Memory B cell (primary cell): ENCODE measurements at regions not wholly inside any gene's neighbourhood (a gene's known extent, or its start where the extent isn't known, plus 50 kb on each side); places are given as distances from the start of the nearest gene placed in this dataset.

ENCODE experiments used
- ATAC-seq: fragments of 150-1000 bp; cut with Tn5 transposase; 2 replicates; pipeline ENCODE4 v1.10.0; 2021; ENCODE audit warnings: low read depth, mild to moderate bottlenecking, moderate library complexity
- DNase-seq, 2 donors: peaks; one replicate each; pipeline ENCODE4 v3.0.0; 2022; ENCODE audit warnings: low spot score in 2 of 2
- H3K27ac Mint-ChIP-seq: one replicate; pipeline ENCODE4 v1.8.0; 2022; ENCODE audit warnings: mild to moderate bottlenecking, moderate library complexity, mixed read lengths
- H3K27me3 Mint-ChIP-seq: one replicate; pipeline ENCODE4 v1.8.0; 2022; ENCODE audit warnings: mixed read lengths
- H3K36me3 Mint-ChIP-seq: one replicate; pipeline ENCODE4 v1.8.0; 2022; ENCODE audit warnings: mild to moderate bottlenecking, mixed read lengths
- H3K4me1 Mint-ChIP-seq: one replicate; pipeline ENCODE4 v1.8.0; 2022; ENCODE audit warnings: mixed read lengths
- H3K4me3 Mint-ChIP-seq: one replicate; pipeline ENCODE4 v1.8.0; 2022; ENCODE audit warnings: mild to moderate bottlenecking, moderate library complexity, mixed read lengths
- H3K9me3 Mint-ChIP-seq: one replicate; pipeline ENCODE4 v1.8.0; 2022; ENCODE audit warnings: mixed read lengths

GRCh38 chr7:113232885-113233284, 114.5 kb upstream of the SMIM30 start:
- Mint-ChIP-seq H3K4me1 (no peaks in the 10 kb centered on the region), H3K36me3 (no peaks in the 10 kb centered on the region), H3K9me3 (peaks cover 3% of the 10 kb centered on the region), H3K4me3 (no peak overlapping the region), H3K27ac (no peak overlapping the region), H3K27me3 (peaks cover 6% of the 10 kb centered on the region)
- DNase-seq (no peak), ATAC-seq (no peak)

DNA sequence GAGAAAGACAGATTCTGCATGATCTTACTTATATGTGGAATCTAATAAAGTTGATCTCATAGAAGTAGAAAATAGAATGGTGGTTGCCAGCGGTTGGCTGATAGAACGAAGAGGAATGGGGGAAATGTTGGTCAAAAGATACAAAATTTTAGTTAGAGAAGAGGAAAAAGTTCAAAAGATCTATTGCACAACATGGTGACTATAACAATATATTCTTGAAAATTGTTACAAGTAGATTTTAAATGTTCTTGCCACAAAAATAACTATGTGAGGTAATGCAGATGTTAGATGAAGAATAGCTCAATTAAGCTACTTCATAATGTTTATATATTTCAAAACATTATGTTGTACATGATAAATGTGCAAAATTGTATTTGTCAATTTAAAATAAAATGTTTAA, 112.3 kb upstream of the SMIM30 start:
- peaks cover 4% of the 10 kb centered on the region for H3K9me3 Mint-ChIP-seq
- no peak overlapping the region for H3K27ac Mint-ChIP-seq
- H3K36me3 Mint-ChIP-seq = no peaks in the 10 kb centered on the region
- H3K27me3 Mint-ChIP-seq = peaks cover 6% of the 10 kb centered on the region
- H3K4me1 Mint-ChIP-seq = no peaks in the 10 kb centered on the region
- ATAC-seq (no peak), DNase-seq (no peak)
- no peak overlapping the region for H3K4me3 Mint-ChIP-seq

- H3K9me3 Mint-ChIP-seq = peaks cover 2% of the 10 kb centered on the region
- H3K27ac Mint-ChIP-seq = no peak overlapping the region
- no peak overlapping the region for H3K4me3 Mint-ChIP-seq
- DNase-seq (no peak), ATAC-seq (no peak)
- H3K4me1 Mint-ChIP-seq = no peaks in the 10 kb centered on the region
- peaks cover 7% of the 10 kb centered on the region for H3K27me3 Mint-ChIP-seq
- no peaks in the 10 kb centered on the region for H3K36me3 Mint-ChIP-seq
Measured at GRCh38 chr7:113217314-113217713, 99.0 kb upstream of the SMIM30 start.

- ATAC-seq (no peak), DNase-seq (no peak)
- Mint-ChIP-seq H3K36me3 (no peaks in the 10 kb centered on the region), H3K4me3 (no peak overlapping the region), H3K9me3 (peaks cover 2% of the 10 kb centered on the region), H3K27me3 (peaks cover 2% of the 10 kb centered on the region), H3K27ac (no peak overlapping the region), H3K4me1 (no peaks in the 10 kb centered on the region)
Measured at GRCh38 chr7:113216038-113216437, 97.7 kb upstream of the SMIM30 start.

GRCh38 chr7:113209449-113210203, 91.3 kb upstream of the SMIM30 start:
- H3K27me3 Mint-ChIP-seq = no peaks in the 10 kb centered on the region
- ATAC-seq = no peak
- DNase-seq = no peak

GRCh38 chr7:113207931-113208330, 89.6 kb upstream of the SMIM30 start:
- H3K9me3 Mint-ChIP-seq = no peaks in the 10 kb centered on the region
- no peak overlapping the region for H3K4me3 Mint-ChIP-seq
- no peaks in the 10 kb centered on the region for H3K36me3 Mint-ChIP-seq
- no peak for ATAC-seq
- DNase-seq = no peak
- H3K4me1 Mint-ChIP-seq = no peaks in the 10 kb centered on the region
- no peak overlapping the region for H3K27ac Mint-ChIP-seq
- no peaks in the 10 kb centered on the region for H3K27me3 Mint-ChIP-seq

More at GRCh38 chr7:113209449-113210203, 91.3 kb upstream of the SMIM30 start:
- H3K9me3 Mint-ChIP-seq = no peaks in the 10 kb centered on the region
- no peaks in the 10 kb centered on the region for H3K4me1 Mint-ChIP-seq
- H3K27ac Mint-ChIP-seq = no peak overlapping the region
- H3K4me3 Mint-ChIP-seq = no peak overlapping the region
- H3K36me3 Mint-ChIP-seq = no peaks in the 10 kb centered on the region

GRCh38 chr7:113207441-113207840, 89.1 kb upstream of the SMIM30 start:
- DNase-seq = no peak
- no peak for ATAC-seq
- H3K27ac Mint-ChIP-seq = no peak overlapping the region
- no peaks in the 10 kb centered on the region for H3K36me3 Mint-ChIP-seq
- no peaks in the 10 kb centered on the region for H3K9me3 Mint-ChIP-seq
- H3K4me3 Mint-ChIP-seq = no peak overlapping the region
- peaks cover under 1% of the 10 kb centered on the region for H3K27me3 Mint-ChIP-seq
- no peaks in the 10 kb centered on the region for H3K4me1 Mint-ChIP-seq

GRCh38 chr7:113204415-113204814, 86.1 kb upstream of the SMIM30 start:
- H3K27me3 Mint-ChIP-seq = peaks cover 2% of the 10 kb centered on the region
- H3K27ac Mint-ChIP-seq = no peak overlapping the region
- H3K9me3 Mint-ChIP-seq = no peaks in the 10 kb centered on the region
- no peaks in the 10 kb centered on the region for H3K4me1 Mint-ChIP-seq
- DNase-seq (no peak), ATAC-seq (no peak)
- H3K36me3 Mint-ChIP-seq = no peaks in the 10 kb centered on the region
- H3K4me3 Mint-ChIP-seq = no peak overlapping the region

DNA sequence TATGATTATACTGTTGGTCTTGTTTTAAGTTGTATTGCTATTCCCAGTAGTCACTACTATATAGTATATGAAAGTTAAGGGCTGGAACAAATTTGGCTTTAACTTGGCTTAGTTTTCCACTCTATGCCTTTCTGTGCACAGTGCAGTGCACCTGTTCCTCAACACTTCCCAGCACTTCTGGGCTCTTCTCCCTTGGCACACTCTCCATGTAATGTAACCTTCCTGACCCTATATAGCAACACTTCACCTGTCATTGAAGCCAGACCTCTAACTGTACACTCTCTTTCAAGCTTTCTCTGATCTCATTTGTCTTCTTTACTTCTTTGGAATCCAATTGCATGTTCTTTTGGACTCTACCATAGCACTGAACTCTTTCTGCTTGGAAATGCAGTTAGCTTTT, 83.9 kb upstream of the SMIM30 start:
- Mint-ChIP-seq H3K4me3 (no peak overlapping the region), H3K4me1 (no peaks in the 10 kb centered on the region), H3K36me3 (no peaks in the 10 kb centered on the region), H3K9me3 (no peaks in the 10 kb centered on the region), H3K27me3 (peaks cover 4% of the 10 kb centered on the region), H3K27ac (no peak overlapping the region)
- no peak for ATAC-seq
- no peak for DNase-seq

DNA sequence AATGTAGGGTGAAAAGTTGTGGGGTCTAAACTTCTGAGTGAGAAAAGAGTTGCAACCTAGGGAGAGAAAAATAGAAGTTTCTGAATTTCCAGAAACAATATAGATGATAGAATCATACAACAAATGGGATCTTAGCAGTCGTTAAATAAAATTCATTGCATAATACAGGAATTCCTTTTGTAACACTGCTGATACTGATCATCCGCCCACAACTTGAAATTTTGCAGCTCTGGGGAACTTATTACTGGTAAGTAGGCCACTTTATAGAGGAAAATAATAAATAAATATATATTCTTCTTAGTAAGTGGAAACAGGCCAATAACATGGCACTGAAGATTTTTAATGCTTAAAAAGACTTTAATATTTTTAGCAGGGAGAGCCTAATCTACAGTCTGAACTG, 81.9 kb upstream of the SMIM30 start:
- peaks cover 4% of the 10 kb centered on the region for H3K27me3 Mint-ChIP-seq
- H3K4me1 Mint-ChIP-seq = no peaks in the 10 kb centered on the region
- DNase-seq (no peak), ATAC-seq (no peak)
- H3K27ac Mint-ChIP-seq = no peak overlapping the region
- no peaks in the 10 kb centered on the region for H3K36me3 Mint-ChIP-seq
- no peaks in the 10 kb centered on the region for H3K9me3 Mint-ChIP-seq
- no peak overlapping the region for H3K4me3 Mint-ChIP-seq

- Mint-ChIP-seq H3K4me3 (no peak overlapping the region), H3K27ac (no peak overlapping the region), H3K36me3 (no peaks in the 10 kb centered on the region), H3K27me3 (peaks cover 4% of the 10 kb centered on the region), H3K4me1 (no peaks in the 10 kb centered on the region), H3K9me3 (no peaks in the 10 kb centered on the region)
- ATAC-seq = no peak
- no peak for DNase-seq
Measured at GRCh38 chr7:113199841-113200240, 81.5 kb upstream of the SMIM30 start.

DNA sequence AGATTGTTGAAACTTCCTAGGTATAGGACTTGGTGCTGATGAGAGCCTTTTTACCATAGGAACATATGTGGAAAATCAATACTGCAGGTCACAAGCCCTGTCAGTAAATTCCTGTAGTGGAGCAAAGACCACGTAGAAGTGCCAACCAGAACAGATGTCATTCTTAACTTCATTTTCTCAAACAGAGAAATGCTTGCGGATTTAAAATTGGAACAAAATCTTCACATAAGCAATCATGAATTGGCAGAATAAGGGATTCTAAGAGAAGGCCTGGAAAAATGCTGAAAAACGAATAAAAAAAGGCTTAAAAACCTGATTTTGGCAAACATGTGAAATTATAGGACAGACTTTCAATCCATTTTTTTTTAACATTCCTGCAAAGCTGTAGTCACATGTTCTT, 80.8 kb upstream of the SMIM30 start:
- Mint-ChIP-seq H3K27me3 (peaks cover 4% of the 10 kb centered on the region), H3K27ac (no peak overlapping the region), H3K9me3 (peaks cover under 1% of the 10 kb centered on the region), H3K4me1 (no peaks in the 10 kb centered on the region), H3K4me3 (no peak overlapping the region), H3K36me3 (no peaks in the 10 kb centered on the region)
- ATAC-seq (no peak), DNase-seq (no peak)

DNA sequence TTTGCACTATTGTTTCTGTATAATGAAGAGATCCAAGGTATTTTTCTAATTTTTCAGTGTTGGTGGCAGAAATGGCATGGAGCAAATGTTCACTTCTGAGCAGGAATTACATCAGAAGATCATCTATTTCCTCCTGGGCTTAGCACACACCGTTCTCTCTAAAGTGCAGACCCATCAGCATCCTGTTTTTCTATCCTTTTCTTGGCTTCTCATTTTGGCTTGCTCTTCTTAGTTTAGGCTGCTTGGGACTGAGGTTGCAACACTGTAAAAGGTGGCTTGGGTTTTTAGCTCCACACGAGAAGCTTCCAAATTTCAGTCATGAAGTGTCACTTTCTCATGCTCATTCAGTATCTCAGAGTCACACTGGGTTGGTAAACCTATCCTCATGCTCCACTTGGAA, 79.9 kb upstream of the SMIM30 start:
- no peak overlapping the region for H3K27ac Mint-ChIP-seq
- H3K36me3 Mint-ChIP-seq = no peaks in the 10 kb centered on the region
- ATAC-seq = no peak
- H3K27me3 Mint-ChIP-seq = peaks cover 4% of the 10 kb centered on the region
- no peaks in the 10 kb centered on the region for H3K4me1 Mint-ChIP-seq
- no peak for DNase-seq
- H3K4me3 Mint-ChIP-seq = no peak overlapping the region
- peaks cover 1% of the 10 kb centered on the region for H3K9me3 Mint-ChIP-seq

GRCh38 chr7:113197274-113197673, 78.9 kb upstream of the SMIM30 start:
- Mint-ChIP-seq H3K4me3 (no peak overlapping the region), H3K27ac (no peak overlapping the region), H3K36me3 (no peaks in the 10 kb centered on the region), H3K9me3 (peaks cover 1% of the 10 kb centered on the region), H3K27me3 (peaks cover 2% of the 10 kb centered on the region), H3K4me1 (no peaks in the 10 kb centered on the region)
- ATAC-seq (no peak), DNase-seq (no peak)

GRCh38 chr7:113188396-113188795, 70.0 kb upstream of the SMIM30 start:
- Mint-ChIP-seq H3K4me1 (no peaks in the 10 kb centered on the region), H3K9me3 (no peaks in the 10 kb centered on the region), H3K36me3 (no peaks in the 10 kb centered on the region)

More at GRCh38 chr7:113188396-113188795, 70.0 kb upstream of the SMIM30 start:
- no peak for DNase-seq
- H3K27me3 Mint-ChIP-seq = peaks cover 6% of the 10 kb centered on the region
- no peak for ATAC-seq
- H3K27ac Mint-ChIP-seq = no peak overlapping the region
- H3K4me3 Mint-ChIP-seq = no peak overlapping the region
